GM18502 (cell line): ENCODE measurements at regions not wholly inside any gene's neighbourhood (a gene's known extent, or its start where the extent isn't known, plus 50 kb on each side); places are given as distances from the start of the nearest gene placed in this dataset.

ENCODE experiments used
- ATAC-seq: cut with Tn5 transposase; IDR thresholded peaks from one replicate; pipeline ENCODE4 v1.9.1; 2021; ENCODE audit warnings: mild to moderate bottlenecking; ENCODE audit not compliant: unreplicated experiment, poor library complexity

GRCh38 chr10:130454543-130455000, 318.4 kb downstream of the GLRX3 start:
- ATAC-seq = no peak

GRCh38 chr10:130455111-130455695, 319.0 kb downstream of the GLRX3 start:
- ATAC-seq = no peak

- ATAC-seq = no peak
These were observed 319.6 kb downstream of the GLRX3 start for GRCh38 chr10:130455791-130456190.

GRCh38 chr10:130456616-130457015, 320.4 kb downstream of the GLRX3 start:
- ATAC-seq = no peak

- no peak for ATAC-seq
These were observed 322.3 kb downstream of the GLRX3 start for GRCh38 chr10:130458509-130458908.

GRCh38 chr10:130459011-130459410, 322.8 kb downstream of the GLRX3 start:
- ATAC-seq = no peak

GRCh38 chr10:130459851-130460490, 323.8 kb downstream of the GLRX3 start:
- ATAC-seq = no peak

- ATAC-seq = no peak
These were observed 325.4 kb downstream of the GLRX3 start for GRCh38 chr10:130461631-130462030.

- ATAC-seq = no peak
These were observed 327.1 kb downstream of the GLRX3 start for GRCh38 chr10:130463104-130463875.

- no peak for ATAC-seq
These were observed 327.7 kb downstream of the GLRX3 start for GRCh38 chr10:130463876-130464364.

GRCh38 chr10:130464426-130464825, 328.2 kb downstream of the GLRX3 start:
- ATAC-seq = no peak

- ATAC-seq = no peak
These were observed 330.2 kb downstream of the GLRX3 start for GRCh38 chr10:130466271-130466997.

- no peak for ATAC-seq
These were observed 334.1 kb downstream of the GLRX3 start for GRCh38 chr10:130470286-130470685.

- no peak for ATAC-seq
These were observed 334.8 kb downstream of the GLRX3 start for GRCh38 chr10:130470973-130471372.

GRCh38 chr10:130471486-130471885, 335.3 kb downstream of the GLRX3 start:
- ATAC-seq = no peak

GRCh38 chr10:130472236-130472635, 336.0 kb downstream of the GLRX3 start:
- ATAC-seq = no peak

- ATAC-seq = no peak
These were observed 338.4 kb downstream of the GLRX3 start for GRCh38 chr10:130474591-130474990.

GRCh38 chr10:130477360-130477759, 341.2 kb downstream of the GLRX3 start:
- no peak for ATAC-seq

- ATAC-seq = no peak
These were observed 343.0 kb downstream of the GLRX3 start for GRCh38 chr10:130479146-130479545.

- ATAC-seq = no peak
These were observed 343.7 kb downstream of the GLRX3 start for GRCh38 chr10:130479926-130480325.

GRCh38 chr10:130480491-130480890, 344.3 kb downstream of the GLRX3 start:
- no peak for ATAC-seq
